GM12891 (cell line): ENCODE measurements at regions not wholly inside any gene's neighbourhood (a gene's known extent, or its start where the extent isn't known, plus 50 kb on each side); places are given as distances from the start of the nearest gene placed in this dataset.

Experiments used
- PAX5 ChIP-seq: IDR thresholded peaks from 2 replicates; pipeline ENCODE4 v1.6.1; 2011; ENCODE audit warnings: low read length, moderate library complexity, mild to moderate bottlenecking; ENCODE audit not compliant: insufficient read depth, severe bottlenecking
- POLR2A ChIP-seq: IDR thresholded peaks from 2 replicates; pipeline ENCODE4 v1.6.1; 2011; ENCODE audit warnings: low read depth, low read length, control low read depth
- POLR2AphosphoS5 ChIP-seq: IDR thresholded peaks from 2 replicates; pipeline ENCODE4 v1.6.1; 2011; ENCODE audit warnings: low read depth, low read length, control low read depth
- SPI1 ChIP-seq: IDR thresholded peaks from 2 replicates; pipeline ENCODE4 v1.6.1; 2011; ENCODE audit warnings: low read depth, low read length, control low read depth
- TAF1 ChIP-seq: IDR thresholded peaks from 2 replicates; pipeline ENCODE4 v1.6.1; 2011; ENCODE audit warnings: low read depth, low read length, control low read depth

- TF ChIP-seq POLR2AphosphoS5 (no peak), POLR2A (no peak), TAF1 (no peak), PAX5 (no peak), SPI1 (no peak)
Measured at GRCh38 chr12:42992826-42993225, 403.3 kb upstream of the PRICKLE1 start.
